ENCODE measurements at regions not wholly inside any gene's neighbourhood (a gene's known extent, or its start where the extent isn't known, plus 50 kb on each side); places are given as distances from the start of the nearest gene placed in this dataset.
"Not testable (repeated sequence)": the region's sequence is repeated elsewhere in the genome, so short reads cannot be mapped to it uniquely, and the experiment has no call there.

- H3K4me3 ChIP-seq = no peak overlapping the region
- WGBS, 2 experiments (ENCODE audit: low coverage in 1 of 2, low lambda C conversion rate in 2 of 2, missing lambda C conversion rate in 2 of 2) = 47 to 50% methylated on average over 5 of the region's 5 CpGs
- H4K20me1 ChIP-seq (ENCODE audit: insufficient read depth) = no peaks in the 10 kb centered on the region
- no peak overlapping the region for H3K4me2 ChIP-seq (ENCODE audit: unreplicated experiment)
- TF ChIP-seq EZH2 (IDR thresholded peaks at IDR 0.05; ENCODE audit: insufficient read depth, poor library complexity, severe bottlenecking) = no peak
- no peak for TF ChIP-seq EZH2phosphoT487 (IDR thresholded peaks at IDR 0.05; ENCODE audit: insufficient read depth, low read depth)
- H3K9me2 ChIP-seq (ENCODE audit: insufficient read depth) = no peaks in the 10 kb centered on the region
- H3K79me2 ChIP-seq (ENCODE audit: insufficient read depth) = no peaks in the 10 kb centered on the region
- no peaks in the 10 kb centered on the region for H3K4me1 ChIP-seq (ENCODE audit: insufficient read depth)
- H3K27me3 ChIP-seq (replicated peaks; ENCODE audit: insufficient read depth) = 0 out of 2 replicates have a peak, but pooled peaks cover 4% of the 10 kb centered on the region
- H3K27ac ChIP-seq = no peak overlapping the region
- no peaks in the 10 kb centered on the region for H3K36me3 ChIP-seq (ENCODE audit: low read depth)
- in situ Hi-C loops (cut with MboI) = no loop called here
- no peak overlapping the region for H3K9ac ChIP-seq
- no peak for DNase-seq
- H3F3A ChIP-seq (ENCODE audit: insufficient read depth) = no peaks in the 10 kb centered on the region
- H3K9me3 ChIP-seq (ENCODE audit: low read depth) = no peaks in the 10 kb centered on the region
- no peak overlapping the region for H2AFZ ChIP-seq
These were observed 181.4 kb upstream of the ETV3 start for GRCh38 chr1:157319567-157319966.

GRCh38 chr1:157317229-157317628, 179.0 kb upstream of the ETV3 start:
- H3K9me2 ChIP-seq (ENCODE audit: insufficient read depth); H3K4me1 ChIP-seq (ENCODE audit: insufficient read depth); H4K20me1 ChIP-seq (ENCODE audit: insufficient read depth); H3K27me3 ChIP-seq (replicated peaks; ENCODE audit: insufficient read depth); H3K9me3 ChIP-seq (ENCODE audit: low read depth); H3K4me2 ChIP-seq (ENCODE audit: unreplicated experiment); H3F3A ChIP-seq (ENCODE audit: insufficient read depth); H3K9ac ChIP-seq; DNase-seq; H3K79me2 ChIP-seq (ENCODE audit: insufficient read depth); H2AFZ ChIP-seq; H3K36me3 ChIP-seq (ENCODE audit: low read depth); H3K4me3 ChIP-seq; in situ Hi-C loops (cut with MboI); H3K27ac ChIP-seq: not testable (repeated sequence)
- WGBS, 2 experiments (ENCODE audit: low coverage in 1 of 2, low lambda C conversion rate in 2 of 2, missing lambda C conversion rate in 2 of 2) = 38 to 47% methylated on average over 2 of the region's 2 CpGs

GRCh38 chr1:157315544-157315943, 177.3 kb upstream of the ETV3 start:
- Histone ChIP-seq H3K27ac (no peak overlapping the region), H3K4me2 (ENCODE audit: unreplicated experiment) (no peak overlapping the region), H3K9me2 (ENCODE audit: insufficient read depth) (no peaks in the 10 kb centered on the region), H3K9ac (no peak overlapping the region), H3K27me3 (replicated peaks; ENCODE audit: insufficient read depth) (no peaks in the 10 kb centered on the region), H3K4me1 (ENCODE audit: insufficient read depth) (no peaks in the 10 kb centered on the region), H3F3A (ENCODE audit: insufficient read depth) (no peaks in the 10 kb centered on the region), H3K36me3 (ENCODE audit: low read depth) (no peaks in the 10 kb centered on the region), H3K79me2 (ENCODE audit: insufficient read depth) (no peaks in the 10 kb centered on the region), H3K4me3 (no peak overlapping the region), H2AFZ (no peak overlapping the region), H4K20me1 (ENCODE audit: insufficient read depth) (no peaks in the 10 kb centered on the region), H3K9me3 (ENCODE audit: low read depth) (no peaks in the 10 kb centered on the region)
- in situ Hi-C loops (cut with MboI) = no loop called here
- TF ChIP-seq EZH2phosphoT487 (IDR thresholded peaks at IDR 0.05; ENCODE audit: insufficient read depth, low read depth) = no peak
- TF ChIP-seq EZH2 (IDR thresholded peaks at IDR 0.05; ENCODE audit: insufficient read depth, poor library complexity, severe bottlenecking) = no peak
- no peak for DNase-seq
- 0 to 17% methylated on average over 2 of the region's 2 CpGs for WGBS, 2 experiments (ENCODE audit: low coverage in 1 of 2, low lambda C conversion rate in 2 of 2, missing lambda C conversion rate in 2 of 2)

DNA sequence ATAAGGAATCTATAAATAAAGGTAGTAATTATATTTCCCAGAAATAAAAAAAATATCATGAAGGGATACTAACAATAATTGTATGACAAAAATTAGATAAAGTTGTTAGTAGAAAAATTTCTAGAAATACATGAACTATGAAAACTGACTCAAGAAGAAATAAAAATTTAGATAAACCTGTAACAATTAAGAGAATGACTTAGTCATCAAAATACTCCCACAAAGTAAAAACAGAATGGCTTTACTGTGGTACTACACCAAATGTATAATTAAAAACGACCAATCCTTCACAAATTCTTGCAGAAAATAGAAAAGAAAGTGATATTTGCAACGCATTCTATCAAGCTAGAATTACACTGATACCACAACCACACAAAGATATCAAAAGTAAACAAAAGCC, 176.2 kb upstream of the ETV3 start:
- Histone ChIP-seq H3K36me3 (ENCODE audit: low read depth) (no peaks in the 10 kb centered on the region), H3K4me1 (ENCODE audit: insufficient read depth) (no peaks in the 10 kb centered on the region), H3K4me2 (ENCODE audit: unreplicated experiment) (no peak overlapping the region), H3F3A (ENCODE audit: insufficient read depth) (no peaks in the 10 kb centered on the region), H3K9me3 (ENCODE audit: low read depth) (no peaks in the 10 kb centered on the region), H3K27me3 (replicated peaks; ENCODE audit: insufficient read depth) (no peaks in the 10 kb centered on the region; the same call in 1 of the 2 replicates), H3K4me3 (no peak overlapping the region), H3K9me2 (ENCODE audit: insufficient read depth) (no peaks in the 10 kb centered on the region), H3K9ac (no peak overlapping the region), H3K27ac (no peak overlapping the region), H3K79me2 (ENCODE audit: insufficient read depth) (no peaks in the 10 kb centered on the region), H2AFZ (no peak overlapping the region), H4K20me1 (ENCODE audit: insufficient read depth) (no peaks in the 10 kb centered on the region)
- TF ChIP-seq EZH2phosphoT487 (IDR thresholded peaks at IDR 0.05; ENCODE audit: insufficient read depth, low read depth) = no peak
- DNase-seq = no peak
- 0 to 2% methylated on average over 2 of the region's 2 CpGs for WGBS, 2 experiments (ENCODE audit: low coverage in 1 of 2, low lambda C conversion rate in 2 of 2, missing lambda C conversion rate in 2 of 2)
- in situ Hi-C loops (cut with MboI) = no loop called here

DNA sequence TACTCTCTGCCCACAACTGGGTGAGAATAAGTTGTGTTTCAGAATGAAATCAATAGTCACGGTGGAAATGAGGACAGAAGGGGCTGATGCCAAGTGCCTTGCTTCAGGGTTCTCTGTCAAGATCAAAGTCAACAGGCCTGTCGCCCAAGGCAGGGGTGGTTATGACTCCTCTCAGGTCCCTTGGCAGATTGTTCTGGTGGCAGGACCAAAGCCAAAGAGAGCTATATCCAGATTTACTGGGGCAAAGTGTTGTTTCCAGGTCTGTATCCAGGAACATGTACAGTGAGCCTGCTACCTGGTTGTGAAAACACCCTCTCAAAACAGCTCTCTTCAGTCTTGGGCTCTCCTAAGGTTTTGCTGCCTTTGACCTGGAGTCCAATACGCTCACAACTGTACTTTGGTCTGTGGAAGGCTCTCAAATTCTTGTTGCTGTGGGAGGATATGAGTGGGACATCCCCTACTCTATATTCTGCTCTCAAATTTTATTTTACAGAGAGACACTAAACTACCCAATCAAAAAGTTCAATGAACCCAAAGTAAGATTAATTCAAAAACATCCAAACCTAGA, 175.1 kb upstream of the ETV3 start:
- H3F3A ChIP-seq (ENCODE audit: insufficient read depth) = no peaks in the 10 kb centered on the region
- H3K9me3 ChIP-seq (ENCODE audit: low read depth) = no peaks in the 10 kb centered on the region
- no peak for TF ChIP-seq EZH2phosphoT487 (IDR thresholded peaks at IDR 0.05; ENCODE audit: insufficient read depth, low read depth)
- no peaks in the 10 kb centered on the region; the same call in 1 of the 2 replicates for H3K27me3 ChIP-seq (replicated peaks; ENCODE audit: insufficient read depth)
- no peaks in the 10 kb centered on the region for H3K79me2 ChIP-seq (ENCODE audit: insufficient read depth)
- DNase-seq = no peak
- H3K36me3 ChIP-seq (ENCODE audit: low read depth) = no peaks in the 10 kb centered on the region
- 18 to 19% methylated on average over 3 of the region's 3 CpGs for WGBS, 2 experiments (ENCODE audit: low coverage in 1 of 2, low lambda C conversion rate in 2 of 2, missing lambda C conversion rate in 2 of 2)
- H3K27ac ChIP-seq = no peak overlapping the region
- H3K4me3 ChIP-seq = no peak overlapping the region
- no peak overlapping the region for H3K4me2 ChIP-seq (ENCODE audit: unreplicated experiment)
- no peaks in the 10 kb centered on the region for H3K9me2 ChIP-seq (ENCODE audit: insufficient read depth)
- in situ Hi-C loops (cut with MboI) = no loop called here
- no peak overlapping the region for H2AFZ ChIP-seq
- no peak overlapping the region for H3K9ac ChIP-seq
- no peaks in the 10 kb centered on the region for H3K4me1 ChIP-seq (ENCODE audit: insufficient read depth)
- H4K20me1 ChIP-seq (ENCODE audit: insufficient read depth) = no peaks in the 10 kb centered on the region
